ENCODE measurements at regions not wholly inside any gene's neighbourhood (a gene's known extent, or its start where the extent isn't known, plus 50 kb on each side); places are given as distances from the start of the nearest gene placed in this dataset.
"Not testable (repeated sequence)": the region's sequence is repeated elsewhere in the genome, so short reads cannot be mapped to it uniquely, and the experiment has no call there.

GRCh38 chr5:136586196-136586595 lies 220.9 kb upstream of the TRPC7 start:
- DNase-seq, result no peak
- Mint-ChIP-seq H3K27me3 (ENCODE audit: low read depth) (no peaks in the 10 kb centered on the region), H3K4me1 (ENCODE audit: low read depth) (no peaks in the 10 kb centered on the region), H3K27ac (no peak overlapping the region), H3K9me3 (peaks cover 10% of the 10 kb centered on the region), H3K4me3 (no peak overlapping the region), H3K36me3 (ENCODE audit: low read depth) (no peaks in the 10 kb centered on the region)
- intact Hi-C loops (cut with micrococcal nuclease), result no loop called here
- CTCF ChIA-PET, result no interaction called here

GRCh38 chr5:136584474-136584873 lies 219.1 kb upstream of the TRPC7 start:
- no peak for DNase-seq
- H3K27ac Mint-ChIP-seq, result no peak overlapping the region
- intact Hi-C loops (cut with micrococcal nuclease), result no loop called here
- no peaks in the 10 kb centered on the region for H3K4me1 Mint-ChIP-seq (ENCODE audit: low read depth)
- CTCF ChIA-PET, result no interaction called here
- no peaks in the 10 kb centered on the region for H3K27me3 Mint-ChIP-seq (ENCODE audit: low read depth)
- H3K36me3 Mint-ChIP-seq (ENCODE audit: low read depth), result no peaks in the 10 kb centered on the region
- peaks cover 3% of the 10 kb centered on the region for H3K9me3 Mint-ChIP-seq
- H3K4me3 Mint-ChIP-seq, result no peak overlapping the region

- CTCF ChIA-PET, result no interaction called here
- Mint-ChIP-seq H3K9me3 (peaks cover 3% of the 10 kb centered on the region), H3K4me3 (no peak overlapping the region), H3K4me1 (ENCODE audit: low read depth) (no peaks in the 10 kb centered on the region), H3K36me3 (ENCODE audit: low read depth) (no peaks in the 10 kb centered on the region), H3K27me3 (ENCODE audit: low read depth) (peaks cover 2% of the 10 kb centered on the region), H3K27ac (no peak overlapping the region)
- no peak for DNase-seq
- intact Hi-C loops (cut with micrococcal nuclease), result no loop called here
Observed at GRCh38 chr5:136579238-136579637, 213.9 kb upstream of the TRPC7 start.

- intact Hi-C loops (cut with micrococcal nuclease); DNase-seq; H3K36me3 Mint-ChIP-seq (ENCODE audit: low read depth); H3K9me3 Mint-ChIP-seq; H3K4me3 Mint-ChIP-seq; CTCF ChIA-PET; H3K27ac Mint-ChIP-seq; H3K27me3 Mint-ChIP-seq (ENCODE audit: low read depth); H3K4me1 Mint-ChIP-seq (ENCODE audit: low read depth): not testable (repeated sequence)
Observed at GRCh38 chr5:136569875-136570274, 204.5 kb upstream of the TRPC7 start.

DNA sequence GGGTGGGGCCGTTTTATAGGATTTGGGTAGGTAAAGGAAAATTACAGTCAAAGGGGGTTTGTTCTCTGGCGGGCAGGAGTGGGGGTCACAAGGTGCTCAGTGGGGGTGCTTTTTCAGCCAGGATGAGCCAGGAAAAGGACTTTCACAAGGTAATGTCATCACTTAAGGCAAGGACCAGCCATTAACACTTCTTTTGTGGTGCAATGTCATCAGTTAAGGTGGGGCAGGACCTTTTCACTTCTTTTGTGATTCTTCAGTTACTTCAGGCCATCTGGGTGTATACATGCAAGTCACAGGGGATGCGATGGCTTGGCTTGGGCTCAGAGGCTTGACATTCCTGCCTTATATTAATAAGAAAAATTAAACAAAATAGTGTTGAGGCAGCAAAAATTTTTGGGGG lies 200.1 kb upstream of the TRPC7 start:
- H3K9me3 Mint-ChIP-seq; H3K27ac Mint-ChIP-seq; H3K4me1 Mint-ChIP-seq (ENCODE audit: low read depth); H3K36me3 Mint-ChIP-seq (ENCODE audit: low read depth); H3K27me3 Mint-ChIP-seq (ENCODE audit: low read depth); DNase-seq; H3K4me3 Mint-ChIP-seq; CTCF ChIA-PET; intact Hi-C loops (cut with micrococcal nuclease): not testable (repeated sequence)

DNA sequence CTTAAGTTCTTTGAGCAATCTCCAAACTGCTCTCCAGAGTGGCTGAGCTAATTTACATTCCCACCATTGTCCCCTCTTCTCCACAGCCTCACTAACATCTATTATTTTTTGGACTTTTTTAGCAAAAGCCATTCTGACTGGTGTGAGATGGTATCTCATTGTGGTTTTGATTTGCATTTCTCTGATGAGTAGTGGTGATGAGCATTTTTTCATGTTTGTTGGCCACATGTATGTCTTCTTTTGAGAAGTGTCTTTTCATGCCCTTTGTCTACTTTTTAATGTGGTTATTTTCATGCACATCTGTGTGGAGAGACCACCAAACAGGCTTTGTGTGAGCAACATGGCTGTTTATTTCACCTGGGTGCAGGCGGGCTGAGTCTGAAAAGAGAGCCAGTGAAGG lies 199.7 kb upstream of the TRPC7 start:
- H3K36me3 Mint-ChIP-seq (ENCODE audit: low read depth); intact Hi-C loops (cut with micrococcal nuclease); H3K9me3 Mint-ChIP-seq; DNase-seq; CTCF ChIA-PET; H3K27me3 Mint-ChIP-seq (ENCODE audit: low read depth); H3K4me1 Mint-ChIP-seq (ENCODE audit: low read depth); H3K4me3 Mint-ChIP-seq; H3K27ac Mint-ChIP-seq: not testable (repeated sequence)

DNA sequence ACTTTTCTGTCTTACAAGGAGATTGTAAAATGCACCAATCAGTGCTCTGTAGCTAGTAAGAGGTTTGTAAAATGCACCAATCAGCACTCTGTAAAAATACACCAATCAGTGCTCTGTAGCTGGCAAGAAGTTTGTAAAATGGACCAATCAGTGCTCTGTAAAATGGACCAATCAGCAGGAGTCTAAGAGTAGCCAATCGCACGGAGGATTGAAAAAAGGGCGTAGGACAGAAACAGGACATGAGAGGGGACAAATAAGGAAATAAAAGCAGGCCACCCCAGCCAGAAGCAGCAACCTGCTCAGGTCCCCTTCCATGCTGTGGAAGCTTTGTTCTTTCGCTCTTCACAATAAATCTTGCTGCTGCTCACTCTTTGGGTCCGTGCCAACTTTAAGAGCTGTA lies 199.1 kb upstream of the TRPC7 start:
- H3K4me1 Mint-ChIP-seq (ENCODE audit: low read depth); H3K27me3 Mint-ChIP-seq (ENCODE audit: low read depth); H3K27ac Mint-ChIP-seq; H3K36me3 Mint-ChIP-seq (ENCODE audit: low read depth); intact Hi-C loops (cut with micrococcal nuclease); H3K4me3 Mint-ChIP-seq; H3K9me3 Mint-ChIP-seq; CTCF ChIA-PET; DNase-seq: not testable (repeated sequence)

DNA sequence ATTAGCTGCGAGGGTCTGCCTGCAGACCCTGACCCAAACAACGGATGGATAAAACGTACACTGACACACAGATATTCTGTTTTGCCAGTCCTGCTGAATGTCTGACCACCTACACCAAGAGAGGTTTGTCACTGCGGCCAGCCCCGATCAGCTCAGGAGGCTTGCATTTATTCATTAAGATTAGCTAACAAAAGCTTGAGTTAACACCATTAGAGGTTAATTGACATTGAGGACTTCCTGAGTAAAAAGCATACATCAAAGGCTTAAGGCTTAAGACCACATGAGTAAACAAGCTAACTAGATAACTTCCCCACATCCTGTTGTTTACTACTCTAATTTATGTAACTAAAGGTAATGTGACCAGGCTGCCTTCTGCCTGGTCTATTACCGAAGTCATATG lies 198.1 kb upstream of the TRPC7 start:
- CTCF ChIA-PET, result no interaction called here
- Mint-ChIP-seq H3K27me3 (ENCODE audit: low read depth) (peaks cover 2% of the 10 kb centered on the region), H3K36me3 (ENCODE audit: low read depth) (no peaks in the 10 kb centered on the region), H3K4me3 (no peak overlapping the region), H3K27ac (no peak overlapping the region), H3K9me3 (peaks cover 5% of the 10 kb centered on the region), H3K4me1 (ENCODE audit: low read depth) (no peaks in the 10 kb centered on the region)
- DNase-seq, result no peak
- intact Hi-C loops (cut with micrococcal nuclease), result no loop called here

DNA sequence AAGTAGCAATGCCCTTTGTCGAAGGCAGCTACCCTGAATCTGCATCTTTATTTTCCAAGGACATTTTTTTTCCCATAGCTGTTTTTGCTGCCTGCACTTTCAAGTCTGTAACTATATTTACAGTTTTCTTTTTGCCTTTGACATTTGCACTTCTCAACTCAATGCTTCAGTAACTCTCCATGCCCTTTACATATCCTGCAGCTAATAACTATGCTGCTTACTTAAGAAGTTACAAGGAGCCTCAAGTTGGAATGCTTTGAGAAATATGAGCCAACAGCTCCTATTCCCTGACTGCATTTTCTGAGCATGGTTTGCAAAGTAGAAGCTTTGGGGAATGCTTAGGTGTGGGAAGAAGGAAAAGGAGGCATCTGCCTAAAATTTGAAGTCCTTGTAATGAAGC lies 194.8 kb upstream of the TRPC7 start:
- DNase-seq, result no peak
- H3K36me3 Mint-ChIP-seq (ENCODE audit: low read depth), result no peaks in the 10 kb centered on the region
- H3K27ac Mint-ChIP-seq, result no peak overlapping the region
- peaks cover 2% of the 10 kb centered on the region for H3K27me3 Mint-ChIP-seq (ENCODE audit: low read depth)
- H3K4me1 Mint-ChIP-seq (ENCODE audit: low read depth), result no peaks in the 10 kb centered on the region
- CTCF ChIA-PET, result interaction anchor here (0.7 kb wide), 1 partner anchor 9 kb away, joined by 3 read pairs; no protein-coding TSS in a partner anchor
- intact Hi-C loops (cut with micrococcal nuclease), result no loop called here
- peaks cover 11% of the 10 kb centered on the region for H3K9me3 Mint-ChIP-seq
- no peak overlapping the region for H3K4me3 Mint-ChIP-seq

- peaks cover 2% of the 10 kb centered on the region for H3K27me3 Mint-ChIP-seq (ENCODE audit: low read depth)
- no peaks in the 10 kb centered on the region for H3K36me3 Mint-ChIP-seq (ENCODE audit: low read depth)
- intact Hi-C loops (cut with micrococcal nuclease), result no loop called here
- H3K9me3 Mint-ChIP-seq, result peaks cover 14% of the 10 kb centered on the region
- DNase-seq, result no peak
- H3K4me3 Mint-ChIP-seq, result no peak overlapping the region
- no peak overlapping the region for H3K27ac Mint-ChIP-seq
- CTCF ChIA-PET, result interaction anchor here (0.7 kb wide), 1 partner anchor 9 kb away, joined by 3 read pairs; no protein-coding TSS in a partner anchor
- H3K4me1 Mint-ChIP-seq (ENCODE audit: low read depth), result no peaks in the 10 kb centered on the region
Observed at GRCh38 chr5:136559651-136560050, 194.3 kb upstream of the TRPC7 start.

DNA sequence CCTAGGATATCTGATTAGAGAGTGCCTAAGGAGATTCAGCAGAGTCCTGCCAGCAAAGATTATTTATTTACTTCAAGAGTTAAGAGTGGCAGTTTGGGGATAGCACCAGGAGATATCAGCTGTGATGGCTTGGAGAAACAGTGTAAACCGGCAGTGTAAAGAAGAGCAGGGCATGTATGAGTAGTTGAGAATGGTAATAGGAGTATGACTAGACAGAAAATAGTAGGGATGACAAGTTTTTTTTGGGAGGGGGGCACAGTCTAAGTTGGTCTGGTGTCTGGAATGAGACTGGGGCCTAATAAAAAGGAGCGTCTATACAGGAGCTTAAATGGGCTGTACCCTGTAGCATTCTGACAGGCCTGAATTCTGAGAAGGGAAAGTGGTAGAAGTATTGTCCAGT lies 181.8 kb upstream of the TRPC7 start:
- DNase-seq; H3K4me1 Mint-ChIP-seq (ENCODE audit: low read depth); H3K27ac Mint-ChIP-seq; H3K4me3 Mint-ChIP-seq; CTCF ChIA-PET; H3K27me3 Mint-ChIP-seq (ENCODE audit: low read depth); intact Hi-C loops (cut with micrococcal nuclease); H3K36me3 Mint-ChIP-seq (ENCODE audit: low read depth): not testable (repeated sequence)
- peaks cover 20% of the 10 kb centered on the region for H3K9me3 Mint-ChIP-seq

DNA sequence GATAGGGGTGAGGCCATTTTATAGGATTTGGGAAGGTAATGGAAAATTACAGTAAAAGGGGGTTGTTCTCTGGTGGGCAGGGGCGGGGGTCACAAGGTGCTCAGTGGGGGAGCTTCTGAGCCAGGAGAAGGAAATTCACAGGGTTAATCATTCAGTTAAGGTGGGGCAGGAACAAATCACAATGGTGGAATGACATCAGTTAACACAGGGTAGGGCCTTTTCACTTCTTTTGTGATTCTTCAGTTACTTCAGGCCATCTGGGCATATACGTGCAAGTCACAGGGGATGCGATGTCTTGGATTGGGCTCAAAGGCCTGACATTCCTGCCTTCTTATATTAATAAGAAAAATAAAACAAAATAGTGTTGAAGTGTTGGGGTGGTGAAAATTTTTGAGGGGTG lies 181.1 kb upstream of the TRPC7 start:
- H3K27ac Mint-ChIP-seq; H3K27me3 Mint-ChIP-seq (ENCODE audit: low read depth); intact Hi-C loops (cut with micrococcal nuclease): not testable (repeated sequence)

DNA sequence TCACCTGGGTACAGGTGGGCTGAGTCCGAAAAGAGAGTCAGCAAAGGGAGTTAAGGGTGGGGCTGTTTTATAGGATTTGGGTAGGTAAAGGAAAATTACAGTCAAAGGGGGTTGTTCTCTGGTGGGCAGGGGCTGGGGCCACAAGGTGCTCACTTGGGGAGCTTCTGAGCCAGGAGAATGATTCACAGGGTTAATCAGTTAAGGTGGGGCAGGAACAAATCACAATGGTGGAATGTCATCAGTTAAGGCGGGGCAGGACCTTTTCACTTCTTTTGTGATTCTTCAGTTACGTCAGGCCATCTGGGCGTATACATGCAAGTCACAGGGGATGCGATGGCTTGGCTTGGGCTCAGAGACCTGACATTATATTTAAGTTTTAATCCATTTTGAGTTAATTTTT lies 179.7 kb upstream of the TRPC7 start:
- H3K27me3 Mint-ChIP-seq (ENCODE audit: low read depth); H3K27ac Mint-ChIP-seq; CTCF ChIA-PET; H3K4me3 Mint-ChIP-seq; H3K36me3 Mint-ChIP-seq (ENCODE audit: low read depth); intact Hi-C loops (cut with micrococcal nuclease); H3K4me1 Mint-ChIP-seq (ENCODE audit: low read depth); DNase-seq: not testable (repeated sequence)
- peaks cover 19% of the 10 kb centered on the region for H3K9me3 Mint-ChIP-seq

More for the DNA sequence above, 181.1 kb upstream of the TRPC7 start:
- H3K9me3 Mint-ChIP-seq, result peaks cover 25% of the 10 kb centered on the region
- H3K4me1 Mint-ChIP-seq (ENCODE audit: low read depth); H3K4me3 Mint-ChIP-seq; DNase-seq; H3K36me3 Mint-ChIP-seq (ENCODE audit: low read depth); CTCF ChIA-PET: not testable (repeated sequence)

DNA sequence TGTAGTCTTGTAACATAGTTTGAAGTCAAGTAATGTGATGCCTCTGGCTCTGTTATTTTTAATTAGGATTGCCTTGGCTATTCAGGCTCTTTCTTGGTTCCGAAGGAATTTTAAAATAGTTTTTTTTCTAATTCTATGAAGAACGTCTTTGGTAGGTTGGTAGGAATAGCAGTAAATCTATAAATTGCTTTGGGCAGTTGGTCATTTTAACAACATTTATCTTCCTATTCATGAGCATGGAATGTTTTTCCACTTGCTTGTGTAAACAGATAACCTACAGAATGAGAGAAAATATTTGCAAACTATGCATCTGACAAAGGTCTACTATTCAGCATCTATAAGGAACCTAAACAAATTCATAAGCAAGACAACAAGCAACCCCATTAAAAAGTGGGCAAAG lies 173.2 kb upstream of the TRPC7 start:
- intact Hi-C loops (cut with micrococcal nuclease), result no loop called here
- no peaks in the 10 kb centered on the region for H3K4me1 Mint-ChIP-seq (ENCODE audit: low read depth)
- H3K4me3 Mint-ChIP-seq, result no peak overlapping the region
- no peaks in the 10 kb centered on the region for H3K36me3 Mint-ChIP-seq (ENCODE audit: low read depth)
- CTCF ChIA-PET, result no interaction called here
- no peak for DNase-seq
- no peak overlapping the region for H3K27ac Mint-ChIP-seq
- H3K27me3 Mint-ChIP-seq (ENCODE audit: low read depth), result no peaks in the 10 kb centered on the region
- peaks cover 8% of the 10 kb centered on the region for H3K9me3 Mint-ChIP-seq

Measured in activated naive CD4-positive, alpha-beta T cell treated with anti-CD3 and anti-CD28 coated beads for 36 hours (primary cell).